ENCODE measurements at regions not wholly inside any gene's neighbourhood (a gene's known extent, or its start where the extent isn't known, plus 50 kb on each side); places are given as distances from the start of the nearest gene placed in this dataset.

DNA sequence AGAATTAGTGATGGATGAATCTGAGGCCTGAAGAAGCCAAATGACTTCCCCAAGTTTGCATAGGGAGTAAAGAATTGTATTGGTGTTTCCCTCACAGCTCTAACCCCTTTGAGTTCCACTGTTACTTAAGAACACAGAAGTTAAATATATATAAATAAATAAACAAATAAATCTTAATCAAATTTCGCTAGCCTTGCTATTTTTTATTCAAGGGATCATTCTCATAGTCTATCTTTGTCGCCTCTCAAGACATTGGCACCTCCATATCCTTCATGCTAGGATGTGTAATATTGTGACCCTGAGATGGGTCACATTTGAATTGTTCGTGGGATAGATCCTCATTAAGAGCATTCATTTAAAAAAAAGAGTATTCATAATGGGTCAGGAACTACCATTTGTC, 121.3 kb upstream of the HNMT start:
- TF ChIP-seq POLR2A (IDR thresholded peaks at IDR 0.05) = no peak
- TF ChIP-seq, protein P1, sequence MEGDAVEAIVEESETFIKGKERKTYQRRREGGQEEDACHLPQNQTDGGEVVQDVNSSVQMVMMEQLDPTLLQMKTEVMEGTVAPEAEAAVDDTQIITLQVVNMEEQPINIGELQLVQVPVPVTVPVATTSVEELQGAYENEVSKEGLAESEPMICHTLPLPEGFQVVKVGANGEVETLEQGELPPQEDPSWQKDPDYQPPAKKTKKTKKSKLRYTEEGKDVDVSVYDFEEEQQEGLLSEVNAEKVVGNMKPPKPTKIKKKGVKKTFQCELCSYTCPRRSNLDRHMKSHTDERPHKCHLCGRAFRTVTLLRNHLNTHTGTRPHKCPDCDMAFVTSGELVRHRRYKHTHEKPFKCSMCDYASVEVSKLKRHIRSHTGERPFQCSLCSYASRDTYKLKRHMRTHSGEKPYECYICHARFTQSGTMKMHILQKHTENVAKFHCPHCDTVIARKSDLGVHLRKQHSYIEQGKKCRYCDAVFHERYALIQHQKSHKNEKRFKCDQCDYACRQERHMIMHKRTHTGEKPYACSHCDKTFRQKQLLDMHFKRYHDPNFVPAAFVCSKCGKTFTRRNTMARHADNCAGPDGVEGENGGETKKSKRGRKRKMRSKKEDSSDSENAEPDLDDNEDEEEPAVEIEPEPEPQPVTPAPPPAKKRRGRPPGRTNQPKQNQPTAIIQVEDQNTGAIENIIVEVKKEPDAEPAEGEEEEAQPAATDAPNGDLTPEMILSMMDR (IDR thresholded peaks at IDR 0.05 in 8 of 11, conservative IDR thresholded peaks at IDR 0.05 in 3 of 11) = no peak
- TF ChIP-seq POLR2AphosphoS5 (IDR thresholded peaks at IDR 0.05) = no peak
